SU-DHL-6 (cell line): ENCODE measurements at regions not wholly inside any gene's neighbourhood (a gene's known extent, or its start where the extent isn't known, plus 50 kb on each side); places are given as distances from the start of the nearest gene placed in this dataset.

Experiments
- H2AFZ ChIP-seq: fragments of 200-600 bp; sonication (generic); 2 replicates; pipeline ENCODE4 v1.6.1; 2014; ENCODE audit warnings: low read depth, mild to moderate bottlenecking, moderate library complexity, mixed read lengths, antibody characterized with exemption, low read length; ENCODE audit not compliant: severe bottlenecking
- H3F3A ChIP-seq: fragments of 200-600 bp; shearing (Covaris generic); 2 replicates; pipeline ENCODE4 v1.6.0; 2016; ENCODE audit warnings: antibody characterized with exemption, mild to moderate bottlenecking; ENCODE audit not compliant: insufficient read depth
- H3K27ac ChIP-seq: fragments of 200-600 bp; sonication (generic); 2 replicates; pipeline ENCODE4 v1.5.1; 2016; ENCODE audit warnings: low read depth, mild to moderate bottlenecking, low read length, moderate library complexity, mixed read lengths
- H3K27me3 ChIP-seq: fragments of 200-600 bp; sonication (generic), shearing (Covaris generic); 2 replicates; pipeline ENCODE4 v1.6.0; 2014; ENCODE audit warnings: mild to moderate bottlenecking, low read length
- H3K36me3 ChIP-seq: fragments of 200-600 bp; sonication (generic); 2 replicates; pipeline ENCODE4 v1.6.1; 2014; ENCODE audit warnings: mild to moderate bottlenecking, low read length, mixed read lengths
- H3K4me2 ChIP-seq: fragments of 300-600, 200-600 bp; shearing (Covaris generic), sonication (generic); 2 replicates; pipeline ENCODE4 v1.6.0; 2014; ENCODE audit warnings: low read length, low read depth, mild to moderate bottlenecking; ENCODE audit not compliant: poor library complexity, severe bottlenecking
- H3K4me3 ChIP-seq: fragments of 200-600 bp; sonication (generic); 2 replicates; pipeline ENCODE4 v1.5.1; 2014; ENCODE audit warnings: antibody characterized with exemption, low read length, mild to moderate bottlenecking, mixed read lengths; ENCODE audit not compliant: insufficient read depth, poor library complexity, severe bottlenecking
- H3K79me2 ChIP-seq: fragments of 200-600 bp; sonication (generic); 2 replicates; pipeline ENCODE4 v1.6.1; 2014; ENCODE audit warnings: mild to moderate bottlenecking, low read length, moderate library complexity; ENCODE audit not compliant: insufficient read depth
- H3K9ac ChIP-seq: fragments of 200-600 bp; sonication (generic); 2 replicates; pipeline ENCODE4 v1.7.0; 2014; ENCODE audit warnings: mild to moderate bottlenecking, low read length
- H3K9me2 ChIP-seq: fragments of 200-600 bp; sonication (generic); replicated peaks from 2 replicates; pipeline ENCODE4 v1.6.1; 2014; ENCODE audit warnings: low read length; ENCODE audit not compliant: insufficient read depth
- H3K9me3 ChIP-seq: fragments of 200-600 bp; sonication (generic); 2 replicates; pipeline ENCODE4 v1.6.1; 2014; ENCODE audit warnings: low read length, mixed read lengths; ENCODE audit not compliant: insufficient read depth
- H4K20me1 ChIP-seq: fragments of 200-600 bp; sonication (generic); 2 replicates; pipeline ENCODE4 v1.6.1; 2014; ENCODE audit warnings: low read depth, mild to moderate bottlenecking, antibody characterized with exemption, low read length, moderate library complexity, mixed read lengths
- EZH2phosphoT487 ChIP-seq: fragments of 200-600 bp; sonication (generic), shearing (Covaris generic); conservative IDR thresholded peaks from 2 replicates; pipeline ENCODE4 v1.6.1; 2018; ENCODE audit warnings: mild to moderate bottlenecking, antibody characterized with exemption, low read length, moderate library complexity, mixed read lengths
- TF ChIP-seq, protein P1 (sequence below): fragments of 200-600 bp; sonication (generic); IDR thresholded peaks from one replicate; pipeline ENCODE4 v1.5.1; 2017; ENCODE audit warnings: antibody characterized with exemption, mild to moderate bottlenecking, low read length, moderate library complexity; ENCODE audit not compliant: insufficient read depth, poor library complexity, severe bottlenecking

DNA sequence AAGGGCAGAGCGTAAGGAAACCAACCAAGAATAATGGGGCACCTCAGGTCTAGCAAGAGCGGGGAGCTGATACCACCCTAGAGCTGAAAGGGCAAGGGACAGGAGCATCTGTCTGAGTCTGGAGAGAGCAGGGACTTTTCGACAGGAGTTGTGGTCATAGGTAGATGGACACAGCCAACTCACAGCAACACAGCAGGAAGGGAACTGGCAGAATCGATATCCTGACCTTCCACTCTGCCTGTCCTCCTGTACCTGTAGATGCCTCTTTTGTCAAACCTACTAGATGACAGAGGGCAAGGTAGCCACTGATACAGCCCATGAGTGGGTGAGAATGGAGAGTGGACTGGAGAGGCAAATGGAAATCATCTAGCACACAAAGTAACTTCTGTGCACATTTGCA, 247.2 kb upstream of the EGLN3 start:
- no peaks in the 10 kb centered on the region for H3K36me3 ChIP-seq
- H2AFZ ChIP-seq: no peak overlapping the region
- H3K4me2 ChIP-seq: no peak overlapping the region
- no peak overlapping the region for H3K9ac ChIP-seq
- TF ChIP-seq, protein P1, sequence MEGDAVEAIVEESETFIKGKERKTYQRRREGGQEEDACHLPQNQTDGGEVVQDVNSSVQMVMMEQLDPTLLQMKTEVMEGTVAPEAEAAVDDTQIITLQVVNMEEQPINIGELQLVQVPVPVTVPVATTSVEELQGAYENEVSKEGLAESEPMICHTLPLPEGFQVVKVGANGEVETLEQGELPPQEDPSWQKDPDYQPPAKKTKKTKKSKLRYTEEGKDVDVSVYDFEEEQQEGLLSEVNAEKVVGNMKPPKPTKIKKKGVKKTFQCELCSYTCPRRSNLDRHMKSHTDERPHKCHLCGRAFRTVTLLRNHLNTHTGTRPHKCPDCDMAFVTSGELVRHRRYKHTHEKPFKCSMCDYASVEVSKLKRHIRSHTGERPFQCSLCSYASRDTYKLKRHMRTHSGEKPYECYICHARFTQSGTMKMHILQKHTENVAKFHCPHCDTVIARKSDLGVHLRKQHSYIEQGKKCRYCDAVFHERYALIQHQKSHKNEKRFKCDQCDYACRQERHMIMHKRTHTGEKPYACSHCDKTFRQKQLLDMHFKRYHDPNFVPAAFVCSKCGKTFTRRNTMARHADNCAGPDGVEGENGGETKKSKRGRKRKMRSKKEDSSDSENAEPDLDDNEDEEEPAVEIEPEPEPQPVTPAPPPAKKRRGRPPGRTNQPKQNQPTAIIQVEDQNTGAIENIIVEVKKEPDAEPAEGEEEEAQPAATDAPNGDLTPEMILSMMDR: no peak
- no peak for TF ChIP-seq EZH2phosphoT487
- no peaks in the 10 kb centered on the region for H4K20me1 ChIP-seq
- H3K79me2 ChIP-seq: no peaks in the 10 kb centered on the region
- no peaks in the 10 kb centered on the region for H3K9me2 ChIP-seq
- no peak overlapping the region for H3K4me3 ChIP-seq
- no peaks in the 10 kb centered on the region for H3F3A ChIP-seq
- no peaks in the 10 kb centered on the region for H3K27me3 ChIP-seq
- no peaks in the 10 kb centered on the region for H3K9me3 ChIP-seq
- no peak overlapping the region for H3K27ac ChIP-seq

DNA sequence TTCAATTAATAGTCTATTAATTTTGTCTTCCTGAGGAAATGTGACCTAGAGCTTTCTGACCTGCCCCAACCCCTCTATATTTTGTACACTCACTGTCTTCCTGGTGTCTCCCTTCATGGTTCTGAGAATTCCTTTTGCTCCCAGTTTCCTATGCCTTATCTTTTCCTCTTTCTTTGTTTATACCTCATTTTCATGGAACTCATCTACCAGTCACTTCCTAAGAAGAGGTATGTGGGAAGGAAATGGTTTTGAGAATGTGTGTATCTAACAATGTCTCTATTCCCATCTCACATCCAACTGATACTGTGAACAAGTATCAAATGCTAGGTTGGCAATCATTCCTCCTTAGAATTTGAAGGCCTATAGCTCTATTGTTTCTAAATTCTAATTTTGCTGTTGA, 245.1 kb upstream of the EGLN3 start:
- Histone ChIP-seq H3F3A (no peaks in the 10 kb centered on the region), H3K36me3 (no peaks in the 10 kb centered on the region), H3K79me2 (no peaks in the 10 kb centered on the region), H3K4me2 (no peak overlapping the region), H2AFZ (no peak overlapping the region), H3K9ac (no peak overlapping the region), H3K4me3 (no peak overlapping the region), H3K9me2 (no peaks in the 10 kb centered on the region), H3K27ac (no peak overlapping the region), H4K20me1 (no peaks in the 10 kb centered on the region), H3K27me3 (no peaks in the 10 kb centered on the region), H3K9me3 (no peaks in the 10 kb centered on the region)
- TF ChIP-seq, protein P1: no peak
- TF ChIP-seq EZH2phosphoT487: no peak

DNA sequence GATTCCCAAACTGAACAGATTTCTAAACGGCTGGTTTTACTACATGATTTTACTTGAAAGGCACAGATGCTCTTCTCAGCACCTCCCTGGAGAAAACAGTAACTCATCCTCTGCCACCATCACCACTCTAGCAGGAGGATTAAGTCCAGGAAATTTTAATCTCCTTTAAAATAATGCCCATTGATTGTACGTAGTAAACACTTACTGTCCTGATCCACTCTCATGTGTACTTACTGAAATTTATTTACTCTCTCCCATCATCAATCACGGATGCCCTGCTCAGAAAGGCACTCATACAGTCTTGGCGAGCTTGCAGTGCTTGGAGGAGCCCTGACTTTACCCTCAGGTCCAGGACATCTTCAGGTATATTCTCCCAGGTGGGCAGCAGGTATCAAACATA, 239.8 kb upstream of the EGLN3 start:
- H4K20me1 ChIP-seq: no peaks in the 10 kb centered on the region
- H2AFZ ChIP-seq: no peak overlapping the region
- H3K27me3 ChIP-seq: no peaks in the 10 kb centered on the region
- H3K36me3 ChIP-seq: no peaks in the 10 kb centered on the region
- H3K9me2 ChIP-seq: no peaks in the 10 kb centered on the region
- no peak overlapping the region for H3K27ac ChIP-seq
- TF ChIP-seq EZH2phosphoT487: no peak
- TF ChIP-seq, protein P1: no peak
- no peak overlapping the region for H3K4me2 ChIP-seq
- no peaks in the 10 kb centered on the region for H3K9me3 ChIP-seq
- no peaks in the 10 kb centered on the region for H3F3A ChIP-seq
- H3K4me3 ChIP-seq: no peak overlapping the region
- no peak overlapping the region for H3K9ac ChIP-seq
- no peaks in the 10 kb centered on the region for H3K79me2 ChIP-seq

DNA sequence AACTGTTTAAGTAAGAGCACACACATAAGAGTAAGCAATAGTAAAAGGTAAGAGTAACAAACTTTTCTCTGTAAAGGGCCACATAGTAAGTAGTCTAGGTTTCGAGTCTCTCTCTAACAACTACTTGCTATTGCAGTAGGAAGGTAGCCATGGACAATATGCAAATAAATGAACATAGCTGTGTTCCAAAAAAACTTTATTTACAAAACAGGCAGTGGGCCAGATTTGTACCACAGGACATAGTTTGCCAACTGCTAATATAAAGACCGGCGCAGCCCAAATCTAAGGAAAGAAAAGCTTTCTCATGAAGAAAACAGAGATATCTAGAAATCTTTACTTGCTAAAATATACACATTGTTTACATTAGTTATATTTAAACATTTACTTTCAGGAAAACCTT, 239.0 kb upstream of the EGLN3 start:
- Histone ChIP-seq H3K9me2 (no peaks in the 10 kb centered on the region), H3K36me3 (no peaks in the 10 kb centered on the region), H3F3A (no peaks in the 10 kb centered on the region), H3K27ac (no peak overlapping the region), H4K20me1 (no peaks in the 10 kb centered on the region), H3K27me3 (no peaks in the 10 kb centered on the region), H2AFZ (no peak overlapping the region), H3K9me3 (no peaks in the 10 kb centered on the region), H3K4me3 (no peak overlapping the region), H3K4me2 (no peak overlapping the region), H3K79me2 (no peaks in the 10 kb centered on the region), H3K9ac (no peak overlapping the region)
- TF ChIP-seq, protein P1: no peak
- TF ChIP-seq EZH2phosphoT487: no peak
